ENCODE measurements at regions not wholly inside any gene's neighbourhood (a gene's known extent, or its start where the extent isn't known, plus 50 kb on each side); places are given as distances from the start of the nearest gene placed in this dataset.

GRCh38 chr7:110153222-110153621, 937.7 kb upstream of the LRRN3 start:
- TF ChIP-seq, protein P1, sequence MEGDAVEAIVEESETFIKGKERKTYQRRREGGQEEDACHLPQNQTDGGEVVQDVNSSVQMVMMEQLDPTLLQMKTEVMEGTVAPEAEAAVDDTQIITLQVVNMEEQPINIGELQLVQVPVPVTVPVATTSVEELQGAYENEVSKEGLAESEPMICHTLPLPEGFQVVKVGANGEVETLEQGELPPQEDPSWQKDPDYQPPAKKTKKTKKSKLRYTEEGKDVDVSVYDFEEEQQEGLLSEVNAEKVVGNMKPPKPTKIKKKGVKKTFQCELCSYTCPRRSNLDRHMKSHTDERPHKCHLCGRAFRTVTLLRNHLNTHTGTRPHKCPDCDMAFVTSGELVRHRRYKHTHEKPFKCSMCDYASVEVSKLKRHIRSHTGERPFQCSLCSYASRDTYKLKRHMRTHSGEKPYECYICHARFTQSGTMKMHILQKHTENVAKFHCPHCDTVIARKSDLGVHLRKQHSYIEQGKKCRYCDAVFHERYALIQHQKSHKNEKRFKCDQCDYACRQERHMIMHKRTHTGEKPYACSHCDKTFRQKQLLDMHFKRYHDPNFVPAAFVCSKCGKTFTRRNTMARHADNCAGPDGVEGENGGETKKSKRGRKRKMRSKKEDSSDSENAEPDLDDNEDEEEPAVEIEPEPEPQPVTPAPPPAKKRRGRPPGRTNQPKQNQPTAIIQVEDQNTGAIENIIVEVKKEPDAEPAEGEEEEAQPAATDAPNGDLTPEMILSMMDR (IDR thresholded peaks at IDR 0.05): no peak
- no peak for TF ChIP-seq POLR2A (IDR thresholded peaks at IDR 0.05)

All from uterus (tissue), 2 donors.